CD4-positive, alpha-beta T cell (primary cell): ENCODE measurements at regions not wholly inside any gene's neighbourhood (a gene's known extent, or its start where the extent isn't known, plus 50 kb on each side); places are given as distances from the start of the nearest gene placed in this dataset.
"Not testable (repeated sequence)": the region's sequence is repeated elsewhere in the genome, so short reads cannot be mapped to it uniquely, and the experiment has no call there.

Experiments used
- ATAC-seq: fragments of 200-7000 bp; cut with Tn5 transposase; one replicate; pipeline ENCODE4 v1.10.0; 2022; ENCODE audit warnings: mild to moderate bottlenecking; ENCODE audit not compliant: poor library complexity
- CTCF ChIA-PET: fragments of 350-600 bp; sonication (Branson Sonifier 250); formaldehyde crosslinking; loops from one replicate; lab custom pipeline; 2021; ENCODE audit warnings: antibody characterized with exemption, inconsistent platforms; lab: Charles Lee
- POLR2A ChIA-PET: fragments of 350-600 bp; sonication (Branson Sonifier 250); formaldehyde crosslinking; loops from one replicate; lab custom pipeline; 2021; ENCODE audit warnings: antibody characterized with exemption, inconsistent platforms; lab: Charles Lee
- DNase-seq, 14 experiments: peaks; one replicate each; pipeline ENCODE4 v3.0.0-alpha.2; 2013 to 2020; ENCODE audit warnings: mixed read lengths in 2 of 14
- H3K27ac ChIP-seq, 2 donors: one replicate each; pipeline versions ENCODE4 v1.5.1 to v1.7.0; 2013; ENCODE audit warnings: low read length in 2 of 2, low read depth in 1 of 2, mild to moderate bottlenecking in 1 of 2
- H3K27me3 ChIP-seq, 2 experiments: 1 replicate in 1 of 2; 2 replicates in 1 of 2; pipeline versions ENCODE4 v1.6.1 to v1.7.0; 2013; ENCODE audit warnings: low read length in 2 of 2, control low read depth in 1 of 2, mild to moderate bottlenecking in 1 of 2, moderate library complexity in 1 of 2; ENCODE audit not compliant: insufficient read depth in 2 of 2, control insufficient read depth in 1 of 2
- H3K36me3 ChIP-seq: one replicate; pipeline ENCODE4 v1.6.1; 2013; ENCODE audit warnings: low read length, control low read depth; ENCODE audit not compliant: insufficient read depth
- H3K4me1 ChIP-seq: one replicate; pipeline ENCODE4 v1.6.1; 2013; ENCODE audit warnings: low read length, control low read depth; ENCODE audit not compliant: insufficient read depth
- H3K4me3 ChIP-seq: one replicate; pipeline ENCODE4 v1.5.1; 2013; ENCODE audit warnings: mild to moderate bottlenecking, low read length, moderate library complexity
- H3K9me3 ChIP-seq, 2 experiments: 1 replicate in 1 of 2; 2 replicates in 1 of 2; pipeline versions ENCODE4 v1.6.1 to v1.7.0; 2013; ENCODE audit warnings: low read length in 2 of 2, mild to moderate bottlenecking in 2 of 2, control low read depth in 1 of 2, moderate library complexity in 1 of 2; ENCODE audit not compliant: control insufficient read depth in 1 of 2, insufficient read depth in 1 of 2
- H3K27ac Mint-ChIP-seq: one replicate; pipeline ENCODE4 v1.8.0; 2020; ENCODE audit warnings: mixed read lengths
- H3K27me3 Mint-ChIP-seq: one replicate; pipeline ENCODE4 v1.8.0; 2021; ENCODE audit warnings: mixed read lengths
- H3K36me3 Mint-ChIP-seq: one replicate; pipeline ENCODE4 v1.8.0; 2021; ENCODE audit warnings: low read depth, mixed read lengths
- H3K4me1 Mint-ChIP-seq: one replicate; pipeline ENCODE4 v1.8.0; 2021; ENCODE audit warnings: low read depth, mixed read lengths
- H3K4me3 Mint-ChIP-seq: one replicate; pipeline ENCODE4 v1.8.0; 2020; ENCODE audit warnings: mild to moderate bottlenecking, mixed read lengths
- H3K9me3 Mint-ChIP-seq: one replicate; pipeline ENCODE4 v1.8.0; 2020; ENCODE audit warnings: mixed read lengths
- CTCF ChIP-seq: fragments of 200-600 bp; IDR thresholded peaks from one replicate; pipeline ENCODE4 v1.8.0; 2022; ENCODE audit warnings: antibody characterized with exemption, mild to moderate bottlenecking
- intact Hi-C, 2 experiments: fragments of 100-400 bp; cut with DNase I in 1 of 2; cut with micrococcal nuclease in 1 of 2; formaldehyde crosslinking; loops; one replicate each; pipeline versions ENCODE4 v1.15.1 to v1.9.0; 2023 to 2025; cut with DNase I, micrococcal nuclease

- ChIA-PET CTCF (no interaction called here), POLR2A (no interaction called here)
- ATAC-seq, result no peak
- no peak for DNase-seq
- no peaks in the 10 kb centered on the region for H3K27me3 Mint-ChIP-seq
- Histone ChIP-seq H3K4me3 (no peak overlapping the region), H3K27ac (no peak overlapping the region), H3K9me3 (no peaks in the 10 kb centered on the region), H3K27me3 (no peaks in the 10 kb centered on the region), H3K4me1 (no peaks in the 10 kb centered on the region), H3K36me3 (no peaks in the 10 kb centered on the region)
- intact Hi-C loops, result no loop called here
- H3K9me3 Mint-ChIP-seq, result no peaks in the 10 kb centered on the region
- no peak overlapping the region for H3K4me3 Mint-ChIP-seq
- TF ChIP-seq CTCF, result no peak
- H3K27ac Mint-ChIP-seq, result no peak overlapping the region
- no peaks in the 10 kb centered on the region for H3K4me1 Mint-ChIP-seq
- no peaks in the 10 kb centered on the region for H3K36me3 Mint-ChIP-seq
Measured at GRCh38 chr6:18039481-18039880, 52.0 kb upstream of the KIF13A start.

GRCh38 chr6:18038235-18038634, 50.8 kb upstream of the KIF13A start:
- H3K27me3 ChIP-seq, ATAC-seq, H3K4me3 Mint-ChIP-seq, intact Hi-C loops, H3K9me3 Mint-ChIP-seq, DNase-seq, H3K4me1 Mint-ChIP-seq, H3K27ac ChIP-seq, H3K9me3 ChIP-seq, H3K36me3 Mint-ChIP-seq, H3K36me3 ChIP-seq, H3K27ac Mint-ChIP-seq, H3K4me1 ChIP-seq, H3K4me3 ChIP-seq, H3K27me3 Mint-ChIP-seq: not testable (repeated sequence)
- ChIA-PET CTCF (interaction anchor here (0.6 kb wide), 1 partner anchor 48 kb away, joined by 3 read pairs; no protein-coding TSS in a partner anchor), POLR2A (interaction anchor here (0.6 kb wide), 1 partner anchor 35 kb away, joined by 4 read pairs; no protein-coding TSS in a partner anchor)
